22Rv1 (cell line): ENCODE measurements at regions not wholly inside any gene's neighbourhood (a gene's known extent, or its start where the extent isn't known, plus 50 kb on each side); places are given as distances from the start of the nearest gene placed in this dataset.

Source experiments
- CTCF ChIP-seq: fragments of 450-650 bp; IDR thresholded peaks from 2 replicates; pipeline ENCODE4 v1.5.1; 2017; ENCODE audit warnings: mild to moderate bottlenecking
- ZFX ChIP-seq: fragments of 450-650 bp; IDR thresholded peaks from 2 replicates; pipeline ENCODE4 v1.6.1; 2017; ENCODE audit warnings: antibody characterized with exemption, borderline replicate concordance

DNA sequence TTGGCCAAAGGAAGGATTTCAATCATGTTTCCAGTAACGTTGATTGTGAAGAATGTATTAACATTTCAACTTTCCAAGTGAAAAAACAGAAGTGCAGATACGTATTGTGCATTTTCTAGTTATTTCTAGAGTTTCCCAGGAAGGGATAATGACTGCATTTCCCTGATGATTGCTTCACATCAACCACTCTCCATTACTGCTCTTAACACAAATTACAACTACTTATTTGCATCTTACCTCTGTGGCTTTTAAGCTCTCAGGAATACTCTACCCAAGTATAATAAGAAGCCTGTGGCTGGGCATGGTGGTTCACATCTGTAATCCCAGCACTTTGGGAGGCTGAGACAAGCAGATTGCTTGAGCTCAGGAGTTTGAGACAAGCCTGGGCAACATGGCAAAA is 582.5 kb downstream of the ZNF385D start:
- TF ChIP-seq CTCF (no peak), ZFX (no peak)
